GM19238 (cell line): ENCODE measurements at regions not wholly inside any gene's neighbourhood (a gene's known extent, or its start where the extent isn't known, plus 50 kb on each side); places are given as distances from the start of the nearest gene placed in this dataset.
"Not testable (repeated sequence)": the region's sequence is repeated elsewhere in the genome, so short reads cannot be mapped to it uniquely, and the experiment has no call there.

Experiments
- DNase-seq: peaks from one replicate; pipeline ENCODE4 v3.0.0; 2011; ENCODE audit warnings: low spot score; ENCODE audit not compliant: insufficient read length

DNA sequence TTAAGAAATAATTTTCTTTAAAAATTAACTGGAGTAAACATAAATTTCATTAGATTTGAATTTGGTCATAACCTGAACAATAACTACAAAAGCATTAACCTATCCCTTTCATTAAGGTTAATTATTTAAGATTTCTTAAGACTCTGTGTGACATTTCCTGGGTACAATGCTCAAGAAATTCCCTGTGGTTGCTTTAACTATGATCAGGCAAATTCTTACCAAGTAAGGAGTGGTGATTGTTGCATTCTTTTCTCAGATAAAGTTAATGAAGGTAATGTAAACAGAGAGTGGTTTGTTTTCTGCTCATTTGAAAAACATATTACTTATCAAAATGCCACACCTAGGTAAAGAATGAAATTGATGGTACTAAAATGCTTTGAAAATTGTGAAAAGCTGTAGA, 114.8 kb upstream of the MIR17HG start:
- DNase-seq, result no peak

DNA sequence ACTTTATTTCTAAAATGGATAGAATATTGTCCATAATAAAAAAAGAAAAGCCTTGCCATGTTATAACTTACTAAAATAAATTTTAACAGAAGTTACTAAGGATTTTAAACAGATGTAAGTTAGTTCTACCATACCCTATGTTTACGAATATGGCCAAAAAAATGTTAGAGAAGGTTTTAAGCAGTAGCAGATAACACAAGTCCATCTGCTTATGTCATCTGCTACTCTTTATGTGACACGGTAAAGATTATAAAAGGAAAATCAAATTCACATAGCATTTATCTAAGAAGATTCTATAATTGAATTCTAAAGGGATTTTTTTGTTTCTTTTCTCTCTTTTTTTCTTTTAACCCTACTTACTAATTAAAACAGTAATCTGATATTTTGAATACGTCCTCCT, 114.2 kb upstream of the MIR17HG start:
- no peak for DNase-seq

- no peak for DNase-seq
Observed at GRCh38 chr13:91236182-91236581, 111.3 kb upstream of the MIR17HG start.

DNA sequence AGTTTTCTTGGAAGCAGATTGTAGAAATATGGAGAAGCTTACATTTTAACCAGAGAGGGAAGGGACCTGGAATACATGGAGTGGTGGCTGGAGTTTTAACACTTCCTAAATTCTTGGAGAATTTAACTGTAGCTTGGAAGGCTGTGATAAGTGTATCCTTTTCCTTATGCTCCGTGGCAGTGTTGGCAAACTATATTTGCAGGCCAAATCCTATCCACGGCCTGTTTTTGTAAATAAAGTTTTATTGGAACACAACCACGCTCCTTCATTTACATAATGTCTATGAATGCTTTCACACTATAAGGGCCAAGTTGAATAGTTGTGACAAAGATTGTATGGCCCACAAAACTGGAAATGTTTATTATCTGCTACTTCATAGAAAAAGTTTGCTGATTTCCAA, 110.6 kb upstream of the MIR17HG start:
- DNase-seq, result no peak

GRCh38 chr13:91238036-91238435, 109.5 kb upstream of the MIR17HG start:
- DNase-seq, result no peak

DNA sequence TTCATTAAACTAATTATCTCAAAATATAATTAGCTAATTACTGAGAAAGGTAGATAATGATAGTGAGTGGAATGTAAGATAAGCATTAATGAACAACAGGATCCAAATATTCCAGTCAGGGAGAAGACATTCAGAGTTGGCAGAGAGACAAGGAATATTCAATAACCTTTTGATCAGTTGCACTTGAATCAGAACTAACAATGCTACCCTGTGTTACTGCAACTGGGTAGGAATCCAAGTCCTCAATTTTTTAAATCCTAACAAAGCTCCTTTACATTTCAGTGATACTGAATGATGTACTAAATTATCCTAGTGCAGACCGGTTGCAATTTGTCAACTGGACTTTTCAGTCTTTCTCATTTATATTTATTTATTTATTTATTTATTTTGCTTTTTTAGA, 107.1 kb upstream of the MIR17HG start:
- no peak for DNase-seq

GRCh38 chr13:91241221-91241933, 106.1 kb upstream of the MIR17HG start:
- no peak for DNase-seq

DNA sequence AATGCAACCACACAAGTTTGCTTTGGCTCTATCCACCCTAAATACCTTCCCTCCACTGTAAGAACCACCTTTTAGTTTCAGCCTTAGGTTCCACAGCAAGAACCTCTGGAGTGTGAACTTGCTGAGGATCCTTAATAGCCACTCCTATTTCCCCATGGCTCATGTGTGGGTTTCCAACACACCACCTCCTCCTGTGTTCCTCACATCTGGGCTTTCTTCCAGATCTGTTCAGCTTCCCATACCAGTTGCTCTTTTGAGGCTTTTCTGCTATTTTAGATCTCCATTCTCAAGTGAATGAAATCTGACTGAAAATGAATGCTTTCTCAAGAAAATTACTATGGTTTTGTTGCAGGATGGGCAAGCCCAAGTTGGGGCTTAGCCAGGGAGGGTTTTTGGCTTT, 104.8 kb upstream of the MIR17HG start:
- DNase-seq, result no peak

DNA sequence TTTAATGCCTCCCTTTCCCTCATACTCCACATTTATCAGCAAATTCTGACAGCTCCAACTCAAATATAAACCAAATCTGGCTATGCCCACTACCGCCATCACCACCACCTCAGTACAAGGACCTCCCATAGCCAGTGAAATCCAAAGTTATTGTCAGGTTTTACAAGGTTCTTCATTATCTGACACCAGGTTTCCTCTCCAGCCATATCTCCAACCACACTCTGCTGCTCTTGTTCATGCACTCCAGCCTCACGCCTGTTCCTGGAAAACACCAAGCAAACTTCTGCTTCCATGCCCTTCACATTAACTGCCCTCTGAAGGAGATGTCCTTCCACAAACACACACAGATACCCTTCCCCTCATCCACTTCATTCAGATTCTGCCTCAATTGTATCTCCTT, 102.2 kb upstream of the MIR17HG start:
- DNase-seq, result no peak

DNA sequence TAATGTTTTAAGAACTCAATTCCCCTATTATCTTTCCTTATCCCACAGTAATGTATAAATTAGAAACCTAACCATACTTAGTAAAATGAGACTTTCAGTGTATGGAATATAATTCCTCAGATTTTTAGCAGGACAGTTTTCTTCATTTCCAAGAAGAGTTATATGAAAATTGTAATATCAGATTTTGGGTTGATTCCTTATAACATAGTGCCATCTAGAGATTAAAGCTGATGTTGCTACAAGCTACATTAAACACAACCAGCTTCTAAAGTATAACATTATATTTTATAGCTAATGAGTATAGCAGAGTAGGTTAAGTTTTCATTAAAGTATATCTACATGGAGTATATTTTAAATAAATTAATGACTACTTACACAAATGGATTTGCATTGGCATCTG, 99.7 kb upstream of the MIR17HG start:
- no peak for DNase-seq

DNA sequence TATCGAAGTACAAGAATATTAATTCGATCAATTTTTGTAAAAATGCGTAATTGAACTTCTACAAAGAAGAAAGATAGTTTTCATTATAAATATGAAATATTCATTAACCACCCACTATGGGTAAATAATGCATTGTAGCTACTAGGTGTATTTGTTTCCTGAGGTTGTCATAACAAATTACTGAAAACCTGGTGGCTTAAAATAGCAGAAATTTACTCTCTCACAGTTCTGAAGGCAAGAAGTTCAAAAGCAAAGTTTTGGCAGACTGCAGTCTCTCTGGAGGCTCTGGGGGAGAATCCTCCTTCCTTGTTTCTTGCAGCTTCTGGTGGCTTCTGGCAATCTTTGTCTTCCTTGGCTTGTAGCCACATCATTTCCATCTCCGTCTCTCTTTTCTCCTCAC, 99.2 kb upstream of the MIR17HG start:
- DNase-seq, result no peak

- DNase-seq, result no peak
Observed at GRCh38 chr13:91249370-91249769, 98.1 kb upstream of the MIR17HG start.

DNA sequence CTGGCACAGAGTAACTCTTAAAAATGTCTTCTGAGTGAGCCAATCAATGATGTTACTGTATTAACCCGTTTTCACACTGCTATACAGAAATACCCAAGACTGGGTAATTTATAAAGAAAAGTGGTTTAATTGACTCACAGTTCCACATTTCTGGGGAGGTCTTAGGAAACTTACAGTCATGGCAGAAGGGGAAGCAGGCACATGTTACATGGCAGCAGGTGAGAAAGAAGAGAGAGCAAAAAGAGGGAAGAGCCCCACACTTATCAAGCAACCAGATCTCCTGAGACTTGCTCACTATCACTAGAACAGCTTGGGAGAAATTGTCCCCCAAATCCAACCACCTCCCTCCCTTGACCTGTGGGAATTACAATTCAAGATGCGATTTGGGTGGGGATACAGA, 97.6 kb upstream of the MIR17HG start:
- DNase-seq, result no peak

GRCh38 chr13:91251573-91251972, 95.9 kb upstream of the MIR17HG start:
- not testable (repeated sequence) for DNase-seq

GRCh38 chr13:91264484-91264883, 83.0 kb upstream of the MIR17HG start:
- DNase-seq, result no peak

DNA sequence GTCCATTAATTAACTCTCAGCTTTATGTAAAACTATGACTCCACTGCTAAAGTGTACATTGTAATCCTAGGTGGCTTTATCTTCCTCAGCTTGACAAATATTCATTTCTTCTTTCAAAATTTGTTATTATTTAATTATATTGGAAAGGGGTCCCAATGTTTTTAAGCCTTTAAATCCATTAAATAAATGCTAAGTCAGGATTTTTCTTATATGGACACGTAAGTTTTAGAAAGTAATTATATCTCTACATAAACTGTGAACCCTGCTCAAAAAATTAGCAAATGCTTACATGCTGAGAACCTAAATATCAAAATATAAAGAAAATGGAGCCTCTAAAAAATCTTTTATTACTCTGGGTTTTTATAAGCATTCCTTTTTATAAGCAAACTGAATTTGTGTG, 78.2 kb upstream of the MIR17HG start:
- no peak for DNase-seq

DNA sequence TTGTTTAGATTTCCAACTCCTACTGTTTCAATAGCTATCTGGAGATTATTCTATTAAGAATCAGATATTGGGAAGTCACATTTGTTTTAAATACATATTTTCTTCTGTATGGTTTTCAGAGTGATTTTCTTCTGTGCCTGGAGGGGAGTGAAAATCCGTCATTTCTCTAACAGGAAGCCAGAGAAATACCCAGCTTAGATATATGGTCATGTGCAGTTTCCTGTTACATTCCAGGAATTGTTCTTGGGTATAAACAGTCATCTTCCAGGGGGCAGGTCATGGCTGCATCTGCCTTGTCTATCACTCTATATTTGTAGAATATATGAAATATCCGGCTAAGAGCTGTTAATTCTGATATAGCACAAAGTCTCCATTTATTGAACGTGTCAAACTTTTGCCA, 77.5 kb upstream of the MIR17HG start:
- DNase-seq, result no peak

- DNase-seq, result no peak
Observed at GRCh38 chr13:91272235-91272777, 75.2 kb upstream of the MIR17HG start.

DNA sequence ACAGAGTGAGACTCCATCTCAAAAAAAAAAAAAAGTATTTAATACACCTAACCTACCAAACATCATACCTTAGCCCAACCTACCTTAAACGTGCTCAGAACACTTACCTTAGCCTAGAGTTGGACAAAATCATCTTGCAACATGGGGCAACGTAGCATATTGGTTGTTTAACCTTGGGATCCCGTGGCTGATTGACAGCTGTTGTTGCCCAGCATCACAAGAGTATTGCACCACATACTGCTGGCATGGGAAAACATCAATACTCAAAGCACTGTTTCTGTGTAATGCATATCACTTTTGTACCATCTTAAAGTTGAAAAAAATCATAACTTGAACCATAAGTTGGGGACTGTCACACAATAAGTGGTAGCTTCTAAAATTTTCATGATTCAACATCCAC, 73.8 kb upstream of the MIR17HG start:
- DNase-seq, result no peak

DNA sequence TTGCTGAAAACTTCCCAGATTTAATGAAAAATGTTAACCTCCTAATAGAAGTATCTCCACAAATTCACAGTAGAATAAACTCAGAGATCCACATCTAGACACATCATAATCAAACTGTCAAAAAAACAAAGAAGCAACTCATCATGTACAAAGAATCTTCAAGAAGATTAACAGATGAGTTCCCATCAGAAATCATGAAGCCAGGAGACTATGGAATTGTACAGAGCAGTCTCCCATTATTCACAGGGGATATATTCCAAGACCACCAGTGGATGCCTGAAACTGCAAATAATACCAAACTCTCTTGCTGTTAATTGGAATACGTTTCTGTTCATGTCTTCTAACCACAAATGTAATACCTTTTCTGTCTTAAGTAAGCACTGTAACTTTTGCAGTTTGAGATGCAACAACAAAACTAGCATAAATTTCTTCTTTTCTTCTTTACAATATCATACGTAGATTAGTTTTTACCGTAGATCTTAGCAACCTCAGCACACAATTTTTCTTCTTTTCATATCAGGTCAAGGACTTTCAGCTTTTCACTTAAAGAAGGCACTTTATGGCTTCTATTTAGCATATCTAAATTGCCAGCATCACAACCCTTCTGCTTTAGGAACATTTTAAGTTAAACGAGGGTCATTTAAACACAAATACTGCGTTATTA, 70.3 kb upstream of the MIR17HG start:
- no peak for DNase-seq

GRCh38 chr13:91278291-91278690, 69.2 kb upstream of the MIR17HG start:
- DNase-seq, result no peak

- DNase-seq, result no peak
Observed at GRCh38 chr13:91278888-91279287, 68.6 kb upstream of the MIR17HG start.

DNA sequence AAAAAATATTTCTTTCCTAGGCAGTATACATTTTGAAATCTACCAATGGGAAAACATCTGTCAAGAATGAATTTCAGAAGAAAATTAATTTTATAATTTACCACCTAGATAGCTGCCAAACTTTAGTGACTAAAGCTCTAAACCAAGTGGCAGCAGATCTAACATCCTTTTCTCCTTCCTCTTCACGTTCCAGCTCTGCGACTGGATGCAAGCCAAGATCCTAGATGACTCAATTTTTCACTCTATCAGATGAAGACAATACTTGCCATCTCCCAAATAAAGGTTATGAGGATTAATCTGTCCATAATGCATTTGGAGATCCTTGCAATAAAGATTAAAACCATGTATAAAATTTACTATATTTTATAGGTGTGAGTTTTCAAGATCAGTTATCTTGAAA, 66.7 kb upstream of the MIR17HG start:
- DNase-seq, result no peak
